Activated CD8-positive, alpha-beta T cell treated with anti-CD3 and anti-CD28 coated beads, Interleukin-2, amount 10 ng/mL, durations not matched to agents 7 days and 5 days (primary cell): ENCODE measurements at regions not wholly inside any gene's neighbourhood (a gene's known extent, or its start where the extent isn't known, plus 50 kb on each side); places are given as distances from the start of the nearest gene placed in this dataset.

Source experiments
- ATAC-seq: fragments of 150-1000 bp; cut with Tn5 transposase; one replicate; pipeline ENCODE4 v1.10.0; 2021; ENCODE audit warnings: moderate library complexity
- CTCF ChIA-PET: fragments of 350-600 bp; sonication (Branson Sonifier 250); formaldehyde crosslinking; loops from one replicate; lab custom pipeline; 2021; ENCODE audit warnings: antibody characterized with exemption; lab: Charles Lee
- POLR2A ChIA-PET: fragments of 350-600 bp; sonication (Branson Sonifier 250); formaldehyde crosslinking; loops from one replicate; lab custom pipeline; 2021; ENCODE audit warnings: antibody characterized with exemption; lab: Charles Lee
- DNase-seq: peaks from one replicate; pipeline ENCODE4 v3.0.0-alpha.2; 2020
- H3K27ac Mint-ChIP-seq: one replicate; pipeline ENCODE4 v1.8.0; 2021; ENCODE audit warnings: mild to moderate bottlenecking, mixed read lengths
- H3K27me3 Mint-ChIP-seq: one replicate; pipeline ENCODE4 v1.8.0; 2021; ENCODE audit warnings: low read depth, mixed read lengths
- H3K36me3 Mint-ChIP-seq: one replicate; pipeline ENCODE4 v1.8.0; 2021; ENCODE audit warnings: low read depth, mixed read lengths
- H3K4me1 Mint-ChIP-seq: one replicate; pipeline ENCODE4 v1.8.0; 2021; ENCODE audit warnings: low read depth, mixed read lengths
- H3K4me3 Mint-ChIP-seq: one replicate; pipeline ENCODE4 v1.8.0; 2021; ENCODE audit warnings: mild to moderate bottlenecking, mixed read lengths
- H3K9me3 Mint-ChIP-seq: one replicate; pipeline ENCODE4 v1.8.0; 2022; ENCODE audit warnings: mixed read lengths; ENCODE audit not compliant: insufficient read depth

GRCh38 chr5:116806836-116807235, 232.2 kb upstream of the SEMA6A start:
- Mint-ChIP-seq H3K4me1 (no peaks in the 10 kb centered on the region), H3K4me3 (no peak overlapping the region), H3K27ac (no peak overlapping the region), H3K27me3 (no peaks in the 10 kb centered on the region), H3K9me3 (no peaks in the 10 kb centered on the region), H3K36me3 (no peaks in the 10 kb centered on the region)
- DNase-seq: no peak
- ATAC-seq: no peak
- ChIA-PET CTCF (no interaction called here), POLR2A (no interaction called here)

- Mint-ChIP-seq H3K4me3 (no peak overlapping the region), H3K4me1 (no peaks in the 10 kb centered on the region), H3K9me3 (no peaks in the 10 kb centered on the region), H3K27ac (no peak overlapping the region), H3K36me3 (no peaks in the 10 kb centered on the region), H3K27me3 (no peaks in the 10 kb centered on the region)
- DNase-seq (no peak), ATAC-seq (no peak)
- CTCF ChIA-PET: no interaction called here
- POLR2A ChIA-PET: no interaction called here
Observed at GRCh38 chr5:116799401-116799800, 224.8 kb upstream of the SEMA6A start.

GRCh38 chr5:116795189-116795588, 220.6 kb upstream of the SEMA6A start:
- Mint-ChIP-seq H3K27ac (no peak overlapping the region), H3K4me3 (no peak overlapping the region), H3K36me3 (no peaks in the 10 kb centered on the region), H3K9me3 (no peaks in the 10 kb centered on the region), H3K4me1 (no peaks in the 10 kb centered on the region), H3K27me3 (no peaks in the 10 kb centered on the region)
- DNase-seq (no peak), ATAC-seq (no peak)
- CTCF ChIA-PET: no interaction called here
- POLR2A ChIA-PET: no interaction called here

DNA sequence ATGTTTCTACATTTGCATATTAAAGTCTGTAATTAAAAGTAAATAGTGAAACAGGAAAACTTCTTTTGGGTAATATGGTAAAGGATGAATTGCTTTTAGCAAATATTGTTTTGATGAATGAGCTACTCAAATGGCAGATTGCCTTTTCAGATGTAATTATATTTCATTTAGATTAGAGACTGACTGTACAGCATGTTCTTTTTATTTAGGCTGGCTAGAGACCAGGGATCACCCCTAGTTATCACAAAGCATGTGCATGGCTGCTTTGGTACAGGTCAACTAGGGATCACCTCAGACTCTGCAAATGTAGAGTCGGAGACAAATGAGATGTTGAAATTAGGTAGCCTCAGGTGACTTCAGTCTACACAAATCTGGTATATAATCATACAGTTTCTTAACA, 214.9 kb upstream of the SEMA6A start:
- no peak overlapping the region for H3K27ac Mint-ChIP-seq
- H3K9me3 Mint-ChIP-seq: no peaks in the 10 kb centered on the region
- DNase-seq (no peak), ATAC-seq (no peak)
- H3K36me3 Mint-ChIP-seq: no peaks in the 10 kb centered on the region
- POLR2A ChIA-PET: no interaction called here
- H3K4me3 Mint-ChIP-seq: no peak overlapping the region
- H3K4me1 Mint-ChIP-seq: no peaks in the 10 kb centered on the region
- no peaks in the 10 kb centered on the region for H3K27me3 Mint-ChIP-seq
- CTCF ChIA-PET: no interaction called here

DNA sequence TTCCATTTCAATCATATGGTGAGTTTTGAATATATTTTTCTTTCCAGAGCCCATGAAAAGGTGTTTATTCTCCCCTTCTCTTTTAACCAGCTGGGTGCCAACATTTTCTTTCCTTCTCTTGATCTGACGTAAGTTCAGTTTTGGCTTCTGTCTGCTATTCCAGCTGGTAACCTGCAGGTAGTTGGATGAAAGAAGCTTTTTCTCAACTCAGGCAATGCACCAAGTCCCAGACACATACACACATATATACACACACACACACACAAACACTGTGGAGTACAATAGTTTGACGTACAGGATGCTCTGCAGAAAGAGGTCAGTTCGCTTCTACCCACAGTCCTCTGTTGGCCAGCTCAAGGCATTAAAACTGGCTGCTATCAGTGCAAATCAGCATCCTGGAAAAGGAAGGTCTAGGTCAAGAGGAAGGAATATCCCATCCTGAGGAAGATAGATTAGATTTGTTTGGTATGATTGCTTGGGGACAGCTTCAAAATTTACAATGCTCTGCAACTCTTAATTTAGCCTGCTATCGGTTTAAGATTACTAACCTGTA, 214.3 kb upstream of the SEMA6A start:
- no peaks in the 10 kb centered on the region for H3K36me3 Mint-ChIP-seq
- H3K9me3 Mint-ChIP-seq: no peaks in the 10 kb centered on the region
- H3K27ac Mint-ChIP-seq: no peak overlapping the region
- no peaks in the 10 kb centered on the region for H3K27me3 Mint-ChIP-seq
- no peak overlapping the region for H3K4me3 Mint-ChIP-seq
- ChIA-PET POLR2A (no interaction called here), CTCF (no interaction called here)
- no peak for DNase-seq
- no peaks in the 10 kb centered on the region for H3K4me1 Mint-ChIP-seq
- no peak for ATAC-seq

- no peaks in the 10 kb centered on the region for H3K36me3 Mint-ChIP-seq
- no peak for DNase-seq
- no peak for ATAC-seq
- ChIA-PET POLR2A (no interaction called here), CTCF (no interaction called here)
- no peaks in the 10 kb centered on the region for H3K27me3 Mint-ChIP-seq
- H3K4me3 Mint-ChIP-seq: no peak overlapping the region
- no peak overlapping the region for H3K27ac Mint-ChIP-seq
- no peaks in the 10 kb centered on the region for H3K9me3 Mint-ChIP-seq
- no peaks in the 10 kb centered on the region for H3K4me1 Mint-ChIP-seq
Observed at GRCh38 chr5:116787570-116787969, 212.9 kb upstream of the SEMA6A start.

GRCh38 chr5:116785106-116785505, 210.5 kb upstream of the SEMA6A start:
- H3K27ac Mint-ChIP-seq: no peak overlapping the region
- POLR2A ChIA-PET: no interaction called here
- CTCF ChIA-PET: no interaction called here
- no peak for ATAC-seq
- H3K9me3 Mint-ChIP-seq: no peaks in the 10 kb centered on the region
- H3K4me3 Mint-ChIP-seq: no peak overlapping the region
- H3K4me1 Mint-ChIP-seq: no peaks in the 10 kb centered on the region
- DNase-seq: no peak
- no peaks in the 10 kb centered on the region for H3K27me3 Mint-ChIP-seq
- no peaks in the 10 kb centered on the region for H3K36me3 Mint-ChIP-seq

DNA sequence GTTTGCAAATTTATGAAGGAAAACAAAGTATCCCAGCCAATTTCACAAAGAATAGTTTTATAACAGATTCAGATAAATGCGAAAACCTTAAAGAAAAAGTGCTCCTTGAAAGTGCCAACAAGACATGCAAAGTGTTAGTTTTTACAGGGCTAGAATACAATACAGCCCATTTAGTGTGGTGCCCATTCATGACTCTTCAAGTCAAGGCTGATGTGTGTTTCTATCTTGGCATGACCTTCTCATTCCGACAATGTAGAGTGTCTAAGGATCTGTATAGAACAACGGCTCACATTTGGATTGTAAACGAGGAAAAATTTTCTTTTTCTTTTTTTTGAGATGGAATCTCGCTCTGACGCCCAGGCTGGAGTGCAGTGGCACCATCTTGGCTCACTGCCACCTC, 205.2 kb upstream of the SEMA6A start:
- no peak for ATAC-seq
- no peak for DNase-seq
- H3K9me3 Mint-ChIP-seq: no peaks in the 10 kb centered on the region
- no peaks in the 10 kb centered on the region for H3K27me3 Mint-ChIP-seq
- H3K4me1 Mint-ChIP-seq: no peaks in the 10 kb centered on the region
- H3K36me3 Mint-ChIP-seq: no peaks in the 10 kb centered on the region
- H3K4me3 Mint-ChIP-seq: no peak overlapping the region
- no peak overlapping the region for H3K27ac Mint-ChIP-seq
- ChIA-PET POLR2A (no interaction called here), CTCF (no interaction called here)

GRCh38 chr5:116778651-116779280, 204.1 kb upstream of the SEMA6A start:
- Mint-ChIP-seq H3K4me1 (no peaks in the 10 kb centered on the region), H3K4me3 (no peak overlapping the region), H3K36me3 (no peaks in the 10 kb centered on the region), H3K9me3 (no peaks in the 10 kb centered on the region), H3K27ac (no peak overlapping the region), H3K27me3 (no peaks in the 10 kb centered on the region)
- DNase-seq (no peak), ATAC-seq (no peak)
- ChIA-PET POLR2A (no interaction called here), CTCF (no interaction called here)

- Mint-ChIP-seq H3K4me3 (no peak overlapping the region), H3K36me3 (no peaks in the 10 kb centered on the region), H3K27me3 (no peaks in the 10 kb centered on the region), H3K9me3 (no peaks in the 10 kb centered on the region), H3K27ac (no peak overlapping the region), H3K4me1 (no peaks in the 10 kb centered on the region)
- CTCF ChIA-PET: no interaction called here
- DNase-seq: no peak
- no peak for ATAC-seq
- POLR2A ChIA-PET: no interaction called here
Observed at GRCh38 chr5:116778032-116778431, 203.4 kb upstream of the SEMA6A start.

DNA sequence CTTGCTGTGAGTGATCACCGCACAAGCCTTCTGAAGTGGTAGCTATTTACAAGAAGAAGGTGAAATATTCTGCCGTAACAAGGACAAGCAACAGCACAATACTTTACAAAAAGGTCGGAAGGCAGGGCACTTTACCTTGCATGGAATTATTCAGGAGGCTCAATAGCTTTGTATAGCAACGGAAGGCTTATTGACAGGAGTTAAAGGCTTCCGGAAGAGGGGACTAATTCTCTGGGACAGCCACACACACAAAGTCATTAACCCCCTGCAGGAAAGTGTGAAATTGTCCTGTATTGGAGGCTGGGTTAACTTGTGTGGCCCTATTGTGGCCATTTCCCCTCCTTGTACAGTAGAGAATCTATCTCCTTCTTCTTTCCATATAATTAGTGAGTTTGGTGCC, 199.3 kb upstream of the SEMA6A start:
- CTCF ChIA-PET: no interaction called here
- POLR2A ChIA-PET: no interaction called here

GRCh38 chr5:116772806-116773205, 198.2 kb upstream of the SEMA6A start:
- no peaks in the 10 kb centered on the region for H3K4me1 Mint-ChIP-seq
- no peaks in the 10 kb centered on the region for H3K36me3 Mint-ChIP-seq
- H3K9me3 Mint-ChIP-seq: no peaks in the 10 kb centered on the region
- no peak overlapping the region for H3K4me3 Mint-ChIP-seq
- POLR2A ChIA-PET: no interaction called here
- DNase-seq (no peak), ATAC-seq (no peak)
- CTCF ChIA-PET: no interaction called here
- no peak overlapping the region for H3K27ac Mint-ChIP-seq
- H3K27me3 Mint-ChIP-seq: no peaks in the 10 kb centered on the region

More for the DNA sequence above, 199.3 kb upstream of the SEMA6A start:
- no peaks in the 10 kb centered on the region for H3K36me3 Mint-ChIP-seq
- no peaks in the 10 kb centered on the region for H3K27me3 Mint-ChIP-seq
- no peak overlapping the region for H3K4me3 Mint-ChIP-seq
- ATAC-seq (no peak), DNase-seq (no peak)
- H3K4me1 Mint-ChIP-seq: no peaks in the 10 kb centered on the region
- no peak overlapping the region for H3K27ac Mint-ChIP-seq
- H3K9me3 Mint-ChIP-seq: no peaks in the 10 kb centered on the region

DNA sequence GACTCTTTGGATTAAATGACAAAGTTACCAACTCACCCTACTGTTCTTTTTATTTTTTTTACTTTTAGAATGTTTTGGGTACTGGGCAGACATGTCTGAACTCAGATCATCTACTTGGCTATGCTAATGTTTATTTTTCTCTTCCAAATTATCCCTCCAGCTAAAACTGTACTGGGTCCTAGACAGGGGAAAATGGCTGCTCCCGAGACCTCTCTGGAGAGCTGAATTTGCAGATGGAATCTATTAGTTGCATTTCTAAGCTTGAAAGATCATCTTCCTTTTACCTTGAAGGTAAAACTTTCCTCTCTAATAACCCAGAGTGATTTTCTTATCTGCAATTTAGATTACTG, 197.5 kb upstream of the SEMA6A start:
- Mint-ChIP-seq H3K9me3 (no peaks in the 10 kb centered on the region), H3K27ac (no peak overlapping the region), H3K36me3 (no peaks in the 10 kb centered on the region), H3K4me3 (no peak overlapping the region), H3K27me3 (no peaks in the 10 kb centered on the region), H3K4me1 (no peaks in the 10 kb centered on the region)
- ATAC-seq (no peak), DNase-seq (no peak)
- ChIA-PET POLR2A (no interaction called here), CTCF (no interaction called here)
